ENCODE measurements at regions not wholly inside any gene's neighbourhood (a gene's known extent, or its start where the extent isn't known, plus 50 kb on each side); places are given as distances from the start of the nearest gene placed in this dataset.

DNA sequence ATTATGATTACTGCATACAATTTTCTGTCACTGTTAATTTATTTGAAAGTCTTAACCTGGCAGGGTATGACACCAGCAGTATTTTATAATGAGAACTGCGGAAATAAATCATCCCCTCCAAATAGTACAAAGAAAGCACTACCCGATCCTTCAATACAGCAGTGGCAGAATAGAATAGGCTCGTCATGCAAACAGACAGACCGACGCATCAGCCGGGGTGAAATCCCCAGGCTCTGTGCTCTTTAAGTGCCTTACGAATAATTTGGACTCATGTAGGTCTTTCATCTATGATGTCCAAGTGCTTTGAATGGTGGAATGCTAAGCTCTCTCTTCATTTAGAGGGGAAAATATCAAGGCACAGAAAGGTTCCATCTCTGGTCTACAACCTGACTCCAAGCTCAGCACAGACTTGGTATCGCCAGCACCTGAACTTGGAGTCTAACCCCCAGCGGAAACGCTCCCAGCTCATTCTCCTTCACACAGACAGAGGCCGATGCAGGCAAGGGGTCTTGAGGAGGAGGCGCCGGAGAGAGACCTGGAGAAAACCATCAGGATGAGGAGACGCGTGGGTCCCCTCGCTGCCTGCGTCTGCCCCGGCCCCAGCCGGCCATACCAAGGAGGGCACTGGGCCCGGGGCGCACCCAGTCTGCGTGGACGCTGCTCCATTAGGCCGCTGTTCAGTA lies 568.1 kb upstream of the MKI67 start:
- ATAC-seq: no peak
- no peak for DNase-seq (ENCODE audit: low spot score)

- DNase-seq (ENCODE audit: low spot score) (no peak), ATAC-seq (no peak)
Measured at GRCh38 chr10:128694851-128695725, 568.9 kb upstream of the MKI67 start.

DNA sequence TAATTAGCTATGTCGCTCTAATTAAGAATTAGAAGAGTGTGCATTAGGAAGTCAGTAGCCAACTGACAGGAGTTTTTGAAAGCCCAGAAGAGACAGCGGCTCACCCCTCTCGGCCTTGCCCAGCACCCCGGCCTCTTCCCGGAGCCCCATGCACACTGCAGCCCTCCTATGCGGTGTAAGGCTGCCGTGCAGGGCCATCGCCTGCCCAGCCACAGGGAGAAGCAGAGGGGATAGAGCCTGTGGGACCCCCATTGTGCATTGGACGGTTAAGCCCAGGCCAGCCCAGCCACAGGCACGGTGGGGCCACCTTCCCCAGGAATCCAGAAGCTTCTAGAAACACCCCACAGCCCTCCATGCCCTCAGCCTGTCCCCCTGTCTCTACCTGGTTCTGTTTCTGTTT lies 569.7 kb upstream of the MKI67 start:
- DNase-seq (ENCODE audit: low spot score) (no peak), ATAC-seq (no peak)

DNA sequence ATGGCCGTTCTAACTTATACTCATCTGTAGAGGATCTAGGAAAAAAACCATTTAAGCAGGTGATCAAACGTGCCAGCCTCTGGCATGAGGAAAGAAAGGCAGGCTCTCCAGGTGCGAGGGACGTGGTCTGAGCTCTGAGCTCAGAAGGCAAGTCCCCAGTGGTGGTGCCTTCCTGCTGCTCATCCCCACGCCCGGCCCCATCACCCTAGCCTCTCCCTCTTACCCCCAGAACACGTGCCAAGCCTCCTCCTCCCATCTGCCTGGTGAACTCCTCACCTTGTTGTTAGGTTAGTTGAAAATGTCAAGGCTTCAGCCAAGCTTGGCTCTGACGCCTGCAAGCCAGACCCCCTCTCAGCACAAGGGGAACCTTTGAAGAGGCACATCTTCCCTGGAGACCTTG lies 571.2 kb upstream of the MKI67 start:
- ATAC-seq: no peak
- no peak for DNase-seq (ENCODE audit: low spot score)

GRCh38 chr10:128701381-128701780 lies 575.2 kb upstream of the MKI67 start:
- no peak for DNase-seq (ENCODE audit: low spot score)
- no peak for ATAC-seq

DNA sequence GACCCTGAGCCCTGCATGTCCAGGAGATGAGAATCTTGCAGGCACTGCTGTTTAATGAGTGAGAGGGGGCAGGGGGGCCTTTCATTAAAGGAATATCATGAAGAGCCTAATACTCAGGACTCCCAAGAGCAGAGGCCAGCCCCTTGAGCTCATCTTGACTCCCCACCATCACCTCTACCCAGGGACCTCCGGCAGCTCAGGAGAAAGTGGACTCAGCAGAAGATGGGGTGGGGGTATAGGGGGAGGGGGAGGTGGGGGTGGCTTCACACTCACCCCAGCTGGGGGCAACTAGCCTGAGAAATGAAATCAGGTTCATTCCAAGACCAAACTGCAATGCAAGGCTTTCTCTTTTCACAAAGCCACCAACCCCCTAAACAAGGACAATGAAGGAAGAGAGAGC lies 575.6 kb upstream of the MKI67 start:
- DNase-seq (ENCODE audit: low spot score): no peak
- ATAC-seq: no peak

DNA sequence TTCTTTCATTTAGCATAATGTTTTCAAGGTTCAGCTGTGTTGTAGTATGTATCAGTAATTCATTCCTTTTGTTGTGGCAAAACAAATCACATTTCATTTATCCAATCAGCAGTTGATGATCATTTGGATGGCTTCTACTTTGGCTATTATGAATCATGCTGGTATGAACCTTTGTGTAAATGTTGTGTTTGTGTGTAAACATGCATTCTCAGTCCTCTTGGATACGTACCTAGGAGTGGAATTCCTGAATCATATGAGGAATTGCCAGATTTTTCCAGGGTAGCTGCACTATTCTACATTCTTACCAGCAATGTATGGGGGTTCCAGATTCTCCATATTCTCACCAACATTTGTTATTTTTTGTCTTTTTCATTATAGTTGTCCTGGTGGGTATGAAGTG lies 578.5 kb upstream of the MKI67 start:
- no peak for ATAC-seq
- DNase-seq (ENCODE audit: low spot score): no peak

DNA sequence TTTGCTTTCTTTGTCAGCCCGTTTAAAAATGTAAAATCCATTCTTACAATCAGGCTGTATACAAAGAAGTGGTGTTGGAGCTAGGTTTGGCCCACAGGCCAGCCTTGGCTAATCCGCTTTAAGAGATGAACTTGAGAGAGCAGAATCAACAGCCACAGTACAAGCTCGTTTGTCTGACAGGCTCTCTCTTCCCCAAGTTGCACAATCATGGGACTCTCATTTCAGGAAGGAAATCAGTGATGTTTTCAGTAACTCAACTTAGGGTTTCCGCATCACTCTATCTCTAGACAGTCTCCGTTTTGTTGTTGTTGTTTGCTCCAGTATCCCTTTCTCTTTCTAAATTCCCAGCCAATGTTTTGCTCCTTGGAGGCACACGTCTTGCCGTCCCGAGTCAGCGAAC lies 582.0 kb upstream of the MKI67 start:
- no peak for DNase-seq (ENCODE audit: low spot score)

GRCh38 chr10:128709686-128710085 lies 583.5 kb upstream of the MKI67 start:
- no peak for DNase-seq (ENCODE audit: low spot score)
- ATAC-seq: no peak

More for the DNA sequence above, 582.0 kb upstream of the MKI67 start:
- ATAC-seq: no peak

DNA sequence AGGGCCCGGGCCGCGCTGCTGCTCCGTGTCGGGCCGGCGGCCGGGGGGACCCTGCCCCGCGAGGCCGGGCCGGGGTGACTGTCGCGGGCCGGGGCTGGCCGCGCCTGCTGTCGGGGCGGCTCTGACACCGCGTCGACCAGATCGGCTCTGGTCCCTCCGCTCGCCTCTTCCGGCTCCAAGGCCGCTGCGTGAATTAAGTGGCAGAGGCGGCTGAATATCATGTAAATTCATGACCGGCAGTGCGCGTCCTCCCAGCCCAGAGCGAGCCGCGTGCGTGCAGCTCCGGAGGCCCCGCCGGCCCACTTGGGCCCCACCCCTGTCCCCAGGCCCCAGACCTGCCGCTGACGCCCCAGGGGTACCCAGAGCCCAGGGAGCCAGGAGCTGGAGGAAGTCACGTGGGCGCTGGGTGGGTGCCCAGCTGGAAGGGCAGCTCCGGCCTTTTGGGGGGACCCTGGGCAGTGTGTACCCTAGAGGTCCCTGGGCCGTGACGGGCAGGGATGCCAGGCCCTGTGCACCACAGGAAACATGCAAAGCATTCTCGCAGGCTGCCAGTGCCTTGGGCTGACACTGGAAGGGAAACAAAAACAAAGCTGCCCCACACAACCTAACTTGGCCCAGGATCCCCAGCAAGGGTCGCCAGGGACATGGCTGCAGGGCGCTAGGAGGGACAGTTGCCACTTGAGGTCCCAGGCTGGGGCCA lies 584.0 kb upstream of the MKI67 start:
- ATAC-seq (no peak), DNase-seq (ENCODE audit: low spot score) (no peak)

DNA sequence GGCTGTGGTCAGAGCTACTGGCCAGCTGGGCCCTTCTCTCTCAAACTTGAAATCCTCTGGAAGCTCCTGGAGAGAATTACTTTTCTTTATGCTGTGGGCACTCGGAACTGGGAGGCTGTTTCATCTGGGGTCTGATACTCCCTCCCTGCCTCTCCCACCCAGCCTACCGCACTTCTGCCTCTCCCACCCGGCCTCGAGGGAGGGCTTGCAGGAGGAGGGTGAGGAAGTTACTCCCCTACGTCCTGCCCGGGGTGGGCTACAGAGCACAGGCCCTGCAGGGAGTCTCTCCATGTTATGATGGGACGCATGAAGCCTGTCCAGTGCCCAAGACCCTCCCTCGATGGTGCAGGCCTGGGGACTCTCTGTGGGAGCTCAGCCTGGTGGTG lies 584.6 kb upstream of the MKI67 start:
- no peak for ATAC-seq

DNA sequence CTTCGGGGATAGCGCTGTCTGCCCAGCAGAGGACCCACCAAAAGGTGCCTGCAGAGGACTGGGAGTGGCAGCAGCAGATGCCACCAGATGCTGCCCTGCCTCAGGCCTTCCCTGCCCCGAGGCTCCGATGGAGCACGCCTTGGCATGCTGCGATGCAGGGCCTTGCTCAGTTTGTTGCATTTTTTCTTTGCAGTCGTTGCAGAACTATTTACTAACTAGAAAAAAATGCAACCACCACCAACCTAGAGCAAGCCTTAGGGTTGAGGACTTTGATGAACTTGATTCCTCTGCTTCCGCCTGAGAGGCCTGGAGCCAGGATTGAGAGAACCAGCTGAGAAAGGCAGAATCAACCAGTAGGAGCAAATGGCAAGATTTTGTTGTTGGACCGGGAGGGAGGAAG lies 585.6 kb upstream of the MKI67 start:
- DNase-seq (ENCODE audit: low spot score) (no peak), ATAC-seq (no peak)

More for the DNA sequence above, 584.6 kb upstream of the MKI67 start:
- DNase-seq (ENCODE audit: low spot score): no peak

DNA sequence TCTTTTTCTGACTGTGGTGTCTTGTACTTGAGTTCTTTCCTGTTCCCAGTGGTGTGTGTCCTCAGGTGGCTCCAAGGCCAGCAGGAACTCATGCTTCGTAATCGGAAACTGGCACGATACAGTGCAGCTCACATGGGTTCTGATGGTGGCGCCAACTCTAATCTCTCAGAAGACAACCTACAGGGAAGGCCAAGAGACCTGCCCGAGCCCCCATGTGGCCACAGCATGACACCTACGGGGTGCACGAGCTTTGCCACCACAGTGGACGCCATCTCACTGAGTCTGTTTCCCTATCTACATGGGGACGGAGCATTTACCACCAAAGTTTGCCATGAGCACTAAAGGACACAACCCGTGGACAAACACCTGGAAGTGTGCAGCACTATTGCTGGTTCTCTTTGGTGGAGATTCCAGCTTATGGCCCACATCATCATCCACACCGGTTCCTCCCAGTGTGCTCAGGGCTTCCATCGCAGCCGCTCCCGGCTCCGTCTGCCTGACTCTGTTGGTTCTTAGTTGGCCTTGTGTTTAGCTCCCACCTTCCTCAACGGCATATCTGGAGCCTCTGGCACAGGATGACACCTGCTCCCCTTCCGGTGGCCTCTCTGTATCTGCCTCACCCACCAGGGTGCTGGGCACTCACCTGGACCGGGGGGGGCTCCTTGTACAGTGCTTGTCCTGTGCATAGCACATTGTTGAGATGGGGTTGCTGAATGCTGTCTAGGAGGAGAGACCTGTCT lies 586.6 kb upstream of the MKI67 start:
- DNase-seq (ENCODE audit: low spot score): no peak
- ATAC-seq: no peak

- ATAC-seq (no peak), DNase-seq (ENCODE audit: low spot score) (no peak)
Measured at GRCh38 chr10:128713471-128713870, 587.2 kb upstream of the MKI67 start.

DNA sequence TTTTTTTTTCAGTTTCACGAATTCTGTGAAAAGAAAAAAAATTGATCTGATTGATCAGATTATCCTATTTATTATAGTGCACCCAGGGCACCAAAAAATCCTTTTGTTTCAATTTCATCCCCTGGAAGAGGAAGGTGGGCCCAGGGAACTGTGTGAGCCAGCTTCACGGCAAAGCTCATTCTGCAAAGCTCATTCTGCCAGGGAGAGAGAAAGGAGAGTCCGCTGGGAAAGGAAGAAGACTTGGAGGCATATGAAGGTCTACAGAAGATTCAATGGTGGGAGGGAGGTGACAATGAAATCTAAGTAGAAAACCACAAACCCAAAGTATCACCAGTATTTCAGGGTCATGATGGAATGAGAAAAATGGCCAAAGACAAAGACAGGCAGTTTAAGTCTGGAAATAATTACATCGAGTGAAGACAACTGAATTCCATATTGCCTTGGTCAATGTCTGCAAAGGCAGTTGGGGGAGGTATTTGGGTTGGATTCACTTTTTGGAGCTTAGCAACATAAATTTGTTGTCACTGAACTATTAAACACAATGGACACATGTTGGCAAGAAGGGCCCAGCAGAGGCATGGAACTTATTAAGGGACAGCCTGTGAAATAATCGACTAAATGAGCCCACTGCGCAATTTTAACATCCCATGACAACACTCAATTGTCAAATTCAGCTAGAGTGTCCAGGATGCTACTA lies 587.8 kb upstream of the MKI67 start:
- no peak for DNase-seq (ENCODE audit: low spot score)

DNA sequence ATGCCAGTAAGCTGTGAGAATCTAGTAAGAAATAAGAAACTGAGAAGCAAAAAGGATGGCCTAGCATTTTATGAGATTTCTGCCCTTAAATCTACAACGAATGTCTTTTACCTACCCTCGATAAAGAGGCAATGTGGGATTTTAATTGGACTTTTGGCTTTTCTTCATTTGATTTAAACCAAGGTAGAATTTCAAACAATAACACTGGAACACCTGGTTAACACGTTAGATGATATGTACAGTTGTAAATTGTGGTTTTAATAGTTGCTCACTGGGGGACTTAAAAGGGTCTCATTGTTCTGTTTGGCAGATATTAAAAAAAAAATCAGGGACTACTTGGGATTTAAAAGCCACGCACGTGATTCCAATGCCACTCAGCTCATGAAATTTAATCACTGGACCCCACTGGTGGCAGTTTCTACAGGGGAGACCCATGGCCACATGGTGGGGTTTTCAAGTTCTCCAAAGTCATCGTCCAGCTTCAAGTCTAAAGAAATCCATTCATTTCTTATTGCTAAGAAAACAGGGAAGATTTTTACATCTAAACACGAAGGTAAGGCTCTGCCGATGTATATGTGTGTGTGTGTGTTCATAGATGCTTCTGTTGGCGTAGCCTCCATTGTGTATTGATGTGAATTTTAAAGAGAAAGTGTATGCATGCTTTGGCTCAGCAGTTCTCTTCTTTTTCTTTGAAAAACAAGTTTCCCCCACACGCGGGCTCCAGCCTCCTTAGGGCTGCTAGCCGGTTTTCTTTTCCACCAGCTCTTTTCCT lies 588.6 kb upstream of the MKI67 start:
- ATAC-seq (no peak), DNase-seq (ENCODE audit: low spot score) (no peak)

More for the DNA sequence above, 587.8 kb upstream of the MKI67 start:
- ATAC-seq: no peak

DNA sequence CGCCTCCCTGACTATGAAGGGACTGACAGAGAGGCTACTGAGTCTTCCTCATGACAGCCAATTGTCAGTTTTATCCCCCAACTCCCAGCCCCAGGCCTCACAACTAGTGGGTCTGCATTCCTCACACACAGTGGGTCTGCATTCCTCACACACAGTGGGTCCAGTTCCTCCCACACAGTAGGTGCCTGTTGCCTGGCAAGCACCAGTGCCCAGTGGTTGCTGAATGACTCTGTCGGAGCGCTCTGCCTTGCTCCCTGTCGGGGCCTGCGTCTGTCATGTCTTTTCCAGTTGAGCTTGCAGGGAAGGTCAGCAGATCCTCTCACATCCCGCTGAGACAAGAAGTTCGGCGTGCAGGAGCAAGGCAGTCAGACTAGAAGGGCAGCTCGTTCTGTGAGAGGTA lies 590.0 kb upstream of the MKI67 start:
- no peak for DNase-seq (ENCODE audit: low spot score)
- ATAC-seq: no peak

DNA sequence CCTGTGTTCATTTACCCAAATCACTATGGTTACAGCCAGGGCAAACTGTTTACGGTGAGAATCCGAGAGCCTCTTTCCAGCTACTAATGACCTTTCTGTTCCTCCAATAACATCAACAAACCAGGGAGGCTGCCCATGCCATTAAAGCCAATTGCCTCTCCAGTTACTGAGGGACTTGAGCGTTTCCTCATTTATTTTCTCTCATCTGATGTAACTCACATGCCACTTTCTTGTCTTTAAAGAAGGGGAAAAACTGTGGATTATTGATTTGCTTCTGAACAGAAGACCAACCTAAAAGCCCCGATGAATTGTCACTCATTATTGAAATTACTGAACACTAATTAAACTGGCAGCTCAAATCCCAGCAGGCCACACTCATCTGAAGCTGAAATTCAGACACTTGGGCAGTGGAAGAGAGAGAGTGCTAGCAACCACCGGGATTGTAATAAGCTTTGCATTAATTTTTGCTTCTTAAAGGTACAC lies 595.8 kb upstream of the MKI67 start:
- DNase-seq (ENCODE audit: low spot score): no peak
- ATAC-seq: no peak

- ATAC-seq (no peak), DNase-seq (ENCODE audit: low spot score) (no peak)
Measured at GRCh38 chr10:128722947-128723346, 596.7 kb upstream of the MKI67 start.
